HG03159 (cell line): ENCODE measurements at regions not wholly inside any gene's neighbourhood (a gene's known extent, or its start where the extent isn't known, plus 50 kb on each side); places are given as distances from the start of the nearest gene placed in this dataset.
"Not testable (repeated sequence)": the region's sequence is repeated elsewhere in the genome, so short reads cannot be mapped to it uniquely, and the experiment has no call there.

ENCODE experiments used
- ATAC-seq: cut with Tn5 transposase; IDR thresholded peaks from one replicate; pipeline ENCODE4 v1.9.1; 2021; ENCODE audit warnings: mild to moderate bottlenecking, moderate library complexity; ENCODE audit not compliant: unreplicated experiment

- ATAC-seq, result no peak
Measured at GRCh38 chr1:9465640-9466039, 73.6 kb upstream of the SLC25A33 start.

GRCh38 chr1:9466780-9467758 lies 72.2 kb upstream of the SLC25A33 start:
- ATAC-seq, result no peak

GRCh38 chr1:9469882-9470281 lies 69.4 kb upstream of the SLC25A33 start:
- ATAC-seq, result not testable (repeated sequence)

GRCh38 chr1:9471679-9472078 lies 67.6 kb upstream of the SLC25A33 start:
- ATAC-seq, result no peak

- no peak for ATAC-seq
Measured at GRCh38 chr1:9472386-9473031, 66.8 kb upstream of the SLC25A33 start.

GRCh38 chr1:9473032-9473807 lies 66.0 kb upstream of the SLC25A33 start:
- no peak for ATAC-seq

GRCh38 chr1:9475061-9475627 lies 64.1 kb upstream of the SLC25A33 start:
- no peak for ATAC-seq

- no peak for ATAC-seq
Measured at GRCh38 chr1:9476790-9477463, 62.3 kb upstream of the SLC25A33 start.

GRCh38 chr1:9477535-9477934 lies 61.7 kb upstream of the SLC25A33 start:
- ATAC-seq, result no peak

GRCh38 chr1:9478021-9478420 lies 61.2 kb upstream of the SLC25A33 start:
- ATAC-seq, result no peak

- ATAC-seq, result no peak
Measured at GRCh38 chr1:9481048-9481447, 58.2 kb upstream of the SLC25A33 start.

- no peak for ATAC-seq
Measured at GRCh38 chr1:9482403-9482802, 56.9 kb upstream of the SLC25A33 start.

GRCh38 chr1:9482816-9483572 lies 56.3 kb upstream of the SLC25A33 start:
- no peak for ATAC-seq

GRCh38 chr1:9486466-9487140 lies 52.7 kb upstream of the SLC25A33 start:
- no peak for ATAC-seq
